ENCODE measurements at regions not wholly inside any gene's neighbourhood (a gene's known extent, or its start where the extent isn't known, plus 50 kb on each side); places are given as distances from the start of the nearest gene placed in this dataset.
"Not testable (repeated sequence)": the region's sequence is repeated elsewhere in the genome, so short reads cannot be mapped to it uniquely, and the experiment has no call there.

GRCh38 chr11:26878959-26879581 is 114.8 kb upstream of the FIBIN start:
- no peak for TF ChIP-seq EZH2phosphoT487 (IDR thresholded peaks at IDR 0.05; ENCODE audit: low read depth)
- no peak for TF ChIP-seq CTCF (IDR thresholded peaks at IDR 0.05; ENCODE audit: low read depth, low read length)
- H3K4me3 ChIP-seq (ENCODE audit: low read length): no peak overlapping the region
- H3K9ac ChIP-seq (ENCODE audit: low read length): no peak overlapping the region
- H4K20me1 ChIP-seq (ENCODE audit: insufficient read depth, low read length): no peaks in the 10 kb centered on the region
- no peaks in the 10 kb centered on the region for H3K4me1 ChIP-seq (ENCODE audit: low read length)
- no peak overlapping the region for H3K27ac ChIP-seq (ENCODE audit: low read length)
- no peak overlapping the region for H2AFZ ChIP-seq (ENCODE audit: low read depth, low read length)
- H3K36me3 ChIP-seq (replicated peaks; ENCODE audit: low read depth, low read length): no peaks in the 10 kb centered on the region
- no peaks in the 10 kb centered on the region for H3K27me3 ChIP-seq (ENCODE audit: low read depth, low read length)
- no peak overlapping the region for H3K4me2 ChIP-seq (ENCODE audit: low read length)
- 0 out of 2 replicates have a peak, but pooled peaks cover 3% of the 10 kb centered on the region for H3K9me3 ChIP-seq (ENCODE audit: insufficient read depth, low read length)
- H3K79me2 ChIP-seq (ENCODE audit: low read length): no peaks in the 10 kb centered on the region

- H3K27me3 ChIP-seq (ENCODE audit: low read depth, low read length); H4K20me1 ChIP-seq (ENCODE audit: insufficient read depth, low read length): not testable (repeated sequence)
These were observed 111.5 kb upstream of the FIBIN start for GRCh38 chr11:26882363-26882880.

GRCh38 chr11:26891501-26891900 is 102.4 kb upstream of the FIBIN start:
- no peak overlapping the region for H3K27ac ChIP-seq (ENCODE audit: low read length)

More at GRCh38 chr11:26882363-26882880, 111.5 kb upstream of the FIBIN start:
- not testable (repeated sequence) for H3K79me2 ChIP-seq (ENCODE audit: low read length); H3K9ac ChIP-seq (ENCODE audit: low read length); H3K4me3 ChIP-seq (ENCODE audit: low read length); H3K36me3 ChIP-seq (replicated peaks; ENCODE audit: low read depth, low read length); H2AFZ ChIP-seq (ENCODE audit: low read depth, low read length); H3K4me2 ChIP-seq (ENCODE audit: low read length); H3K27ac ChIP-seq (ENCODE audit: low read length); H3K9me3 ChIP-seq (ENCODE audit: insufficient read depth, low read length); H3K4me1 ChIP-seq (ENCODE audit: low read length)

GRCh38 chr11:26896719-26897118 is 97.2 kb upstream of the FIBIN start:
- Histone ChIP-seq H3K27me3 (ENCODE audit: low read depth, low read length) (no peaks in the 10 kb centered on the region), H3K9me3 (ENCODE audit: insufficient read depth, low read length) (no peaks in the 10 kb centered on the region), H3K36me3 (replicated peaks; ENCODE audit: low read depth, low read length) (no peaks in the 10 kb centered on the region), H3K27ac (ENCODE audit: low read length) (no peak overlapping the region), H3K4me2 (ENCODE audit: low read length) (no peak overlapping the region), H2AFZ (ENCODE audit: low read depth, low read length) (no peak overlapping the region), H3K79me2 (ENCODE audit: low read length) (no peaks in the 10 kb centered on the region), H3K4me3 (ENCODE audit: low read length) (no peak overlapping the region), H3K4me1 (ENCODE audit: low read length) (peaks cover 17% of the 10 kb centered on the region), H3K9ac (ENCODE audit: low read length) (no peak overlapping the region), H4K20me1 (ENCODE audit: insufficient read depth, low read length) (no peaks in the 10 kb centered on the region)
- TF ChIP-seq EZH2phosphoT487 (IDR thresholded peaks at IDR 0.05; ENCODE audit: low read depth) (no peak), CTCF (IDR thresholded peaks at IDR 0.05; ENCODE audit: low read depth, low read length) (no peak)

More at GRCh38 chr11:26891501-26891900, 102.4 kb upstream of the FIBIN start:
- Histone ChIP-seq H3K4me3 (ENCODE audit: low read length) (no peak overlapping the region), H3K27me3 (ENCODE audit: low read depth, low read length) (no peaks in the 10 kb centered on the region), H3K4me1 (ENCODE audit: low read length) (peaks cover 11% of the 10 kb centered on the region), H3K4me2 (ENCODE audit: low read length) (no peak overlapping the region), H3K79me2 (ENCODE audit: low read length) (no peaks in the 10 kb centered on the region), H3K9me3 (ENCODE audit: insufficient read depth, low read length) (no peaks in the 10 kb centered on the region), H2AFZ (ENCODE audit: low read depth, low read length) (no peak overlapping the region), H3K36me3 (replicated peaks; ENCODE audit: low read depth, low read length) (no peaks in the 10 kb centered on the region), H4K20me1 (ENCODE audit: insufficient read depth, low read length) (no peaks in the 10 kb centered on the region), H3K9ac (ENCODE audit: low read length) (no peak overlapping the region)
- no peak for TF ChIP-seq CTCF (IDR thresholded peaks at IDR 0.05; ENCODE audit: low read depth, low read length)
- TF ChIP-seq EZH2phosphoT487 (IDR thresholded peaks at IDR 0.05; ENCODE audit: low read depth): no peak
